ENCODE measurements at regions not wholly inside any gene's neighbourhood (a gene's known extent, or its start where the extent isn't known, plus 50 kb on each side); places are given as distances from the start of the nearest gene placed in this dataset.

DNA sequence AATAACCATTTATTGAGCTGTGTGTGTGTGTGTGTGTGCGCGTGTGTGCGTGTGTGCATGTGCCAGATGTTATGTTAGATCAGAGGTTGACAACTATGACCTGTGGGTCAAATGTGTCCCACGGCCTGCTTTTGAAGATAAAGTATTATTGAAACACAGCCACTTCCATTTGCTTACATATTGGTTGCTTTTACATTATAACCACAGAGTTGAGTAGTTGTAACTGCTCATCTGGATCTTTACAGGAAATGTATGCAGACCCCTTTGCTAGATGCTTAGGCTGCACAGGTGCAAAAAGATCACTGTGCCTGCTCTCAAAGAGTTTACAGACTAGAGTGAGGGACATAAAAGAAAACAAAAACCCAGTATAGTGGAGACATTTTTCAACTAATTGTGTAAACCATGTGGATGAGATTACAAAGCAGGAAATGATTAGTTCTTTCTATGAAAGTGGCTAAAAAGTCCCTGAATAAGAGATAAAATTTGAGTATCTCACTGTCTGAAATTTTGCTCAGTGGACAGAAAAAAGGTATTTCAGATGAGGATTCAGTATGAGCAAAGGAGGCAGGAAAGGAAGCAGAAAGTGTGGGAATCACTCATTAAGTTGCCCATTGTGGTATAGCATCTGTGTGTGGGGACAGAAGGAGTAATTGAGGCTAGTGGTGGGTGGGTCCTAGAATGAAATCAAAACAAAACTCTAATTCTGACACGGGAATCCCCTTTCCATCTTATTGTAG is 188.4 kb downstream of the PAH start:
- Histone ChIP-seq H3K4me2 (ENCODE audit: low read length) (no peak overlapping the region), H3K36me3 (ENCODE audit: insufficient read depth, low read length) (no peaks in the 10 kb centered on the region), H2AFZ (ENCODE audit: low read length) (no peak overlapping the region), H3K4me3 (ENCODE audit: low read depth, low read length, poor library complexity, severe bottlenecking) (no peak overlapping the region), H3K79me2 (ENCODE audit: insufficient read depth, low read length) (no peaks in the 10 kb centered on the region), H3K27me3 (ENCODE audit: insufficient read depth, low read length) (no peaks in the 10 kb centered on the region), H3K4me1 (ENCODE audit: insufficient read depth, low read length, severe bottlenecking) (no peaks in the 10 kb centered on the region), H3K9me3 (ENCODE audit: low read length) (no peaks in the 10 kb centered on the region), H3K9ac (ENCODE audit: low read length) (no peak overlapping the region), H3K27ac (ENCODE audit: low read depth, low read length, poor library complexity, severe bottlenecking) (no peak overlapping the region), H3F3A (ENCODE audit: insufficient read depth, low read length) (no peaks in the 10 kb centered on the region), H3K9me2 (ENCODE audit: low read depth, low read length) (no peaks in the 10 kb centered on the region), H4K20me1 (ENCODE audit: insufficient read depth, low read length) (no peaks in the 10 kb centered on the region)
- TF ChIP-seq EZH2 (IDR thresholded peaks at IDR 0.05; ENCODE audit: borderline replicate concordance, low read length) = no peak
- TF ChIP-seq, protein P1, sequence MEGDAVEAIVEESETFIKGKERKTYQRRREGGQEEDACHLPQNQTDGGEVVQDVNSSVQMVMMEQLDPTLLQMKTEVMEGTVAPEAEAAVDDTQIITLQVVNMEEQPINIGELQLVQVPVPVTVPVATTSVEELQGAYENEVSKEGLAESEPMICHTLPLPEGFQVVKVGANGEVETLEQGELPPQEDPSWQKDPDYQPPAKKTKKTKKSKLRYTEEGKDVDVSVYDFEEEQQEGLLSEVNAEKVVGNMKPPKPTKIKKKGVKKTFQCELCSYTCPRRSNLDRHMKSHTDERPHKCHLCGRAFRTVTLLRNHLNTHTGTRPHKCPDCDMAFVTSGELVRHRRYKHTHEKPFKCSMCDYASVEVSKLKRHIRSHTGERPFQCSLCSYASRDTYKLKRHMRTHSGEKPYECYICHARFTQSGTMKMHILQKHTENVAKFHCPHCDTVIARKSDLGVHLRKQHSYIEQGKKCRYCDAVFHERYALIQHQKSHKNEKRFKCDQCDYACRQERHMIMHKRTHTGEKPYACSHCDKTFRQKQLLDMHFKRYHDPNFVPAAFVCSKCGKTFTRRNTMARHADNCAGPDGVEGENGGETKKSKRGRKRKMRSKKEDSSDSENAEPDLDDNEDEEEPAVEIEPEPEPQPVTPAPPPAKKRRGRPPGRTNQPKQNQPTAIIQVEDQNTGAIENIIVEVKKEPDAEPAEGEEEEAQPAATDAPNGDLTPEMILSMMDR (IDR thresholded peaks at IDR 0.05; ENCODE audit: low read length) = no peak

DNA sequence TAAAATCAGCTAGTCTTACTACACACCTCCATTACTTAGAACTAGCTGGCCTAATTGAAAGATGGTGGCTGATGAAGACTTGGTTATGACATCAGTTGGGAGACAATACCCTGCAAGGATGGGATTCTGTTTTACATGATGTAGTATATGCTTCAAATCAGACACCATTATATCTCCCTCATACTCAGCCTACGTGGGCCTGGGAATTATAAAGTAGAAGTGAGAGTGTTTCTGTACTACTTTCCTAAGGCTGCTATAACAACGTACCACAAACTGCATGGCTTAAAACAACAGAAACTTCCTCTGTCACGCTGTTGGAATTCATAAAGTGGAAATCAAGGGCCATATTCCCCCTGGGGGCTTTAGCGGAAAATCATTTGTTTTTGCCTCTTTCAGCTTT is 190.4 kb downstream of the PAH start:
- no peaks in the 10 kb centered on the region for H3K9me2 ChIP-seq (ENCODE audit: low read depth, low read length)
- no peak overlapping the region for H3K9ac ChIP-seq (ENCODE audit: low read length)
- H3F3A ChIP-seq (ENCODE audit: insufficient read depth, low read length) = no peaks in the 10 kb centered on the region
- no peaks in the 10 kb centered on the region for H3K27me3 ChIP-seq (ENCODE audit: insufficient read depth, low read length)
- no peaks in the 10 kb centered on the region for H3K9me3 ChIP-seq (ENCODE audit: low read length)
- no peak overlapping the region for H3K4me3 ChIP-seq (ENCODE audit: low read depth, low read length, poor library complexity, severe bottlenecking)
- H3K36me3 ChIP-seq (ENCODE audit: insufficient read depth, low read length) = no peaks in the 10 kb centered on the region
- H3K4me2 ChIP-seq (ENCODE audit: low read length) = no peak overlapping the region
- H2AFZ ChIP-seq (ENCODE audit: low read length) = no peak overlapping the region
- TF ChIP-seq, protein P1 (IDR thresholded peaks at IDR 0.05; ENCODE audit: low read length) = no peak
- H3K27ac ChIP-seq (ENCODE audit: low read depth, low read length, poor library complexity, severe bottlenecking) = no peak overlapping the region
- no peaks in the 10 kb centered on the region for H3K79me2 ChIP-seq (ENCODE audit: insufficient read depth, low read length)
- no peaks in the 10 kb centered on the region for H3K4me1 ChIP-seq (ENCODE audit: insufficient read depth, low read length, severe bottlenecking)
- H4K20me1 ChIP-seq (ENCODE audit: insufficient read depth, low read length) = no peaks in the 10 kb centered on the region

DNA sequence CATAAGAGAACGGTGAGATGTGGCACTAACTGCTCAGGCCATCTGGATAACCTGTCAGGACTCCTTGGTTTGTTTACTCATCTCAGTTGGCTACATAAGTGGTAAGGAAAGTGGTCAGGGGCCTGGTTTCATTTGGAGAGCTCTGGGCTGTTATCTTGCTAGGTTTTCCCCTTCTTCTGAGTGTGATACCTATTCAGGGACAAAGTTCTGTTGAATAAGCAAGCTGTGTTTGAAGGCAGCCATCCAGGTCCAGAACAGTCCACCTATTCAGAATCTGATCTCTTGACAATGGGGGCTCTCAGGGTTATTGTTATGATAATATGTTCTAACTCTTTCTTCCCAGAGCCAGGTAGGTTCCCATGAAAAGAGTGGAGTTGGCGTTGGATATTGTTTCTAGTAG is 194.9 kb downstream of the PAH start:
- H3K27me3 ChIP-seq (ENCODE audit: insufficient read depth, low read length) = no peaks in the 10 kb centered on the region
- H3K4me1 ChIP-seq (ENCODE audit: insufficient read depth, low read length, severe bottlenecking) = no peaks in the 10 kb centered on the region
- H3F3A ChIP-seq (ENCODE audit: insufficient read depth, low read length) = no peaks in the 10 kb centered on the region
- no peaks in the 10 kb centered on the region for H3K9me2 ChIP-seq (ENCODE audit: low read depth, low read length)
- no peaks in the 10 kb centered on the region for H3K9me3 ChIP-seq (ENCODE audit: low read length)
- H3K4me2 ChIP-seq (ENCODE audit: low read length) = no peak overlapping the region
- no peak overlapping the region for H3K27ac ChIP-seq (ENCODE audit: low read depth, low read length, poor library complexity, severe bottlenecking)
- no peaks in the 10 kb centered on the region for H3K36me3 ChIP-seq (ENCODE audit: insufficient read depth, low read length)
- no peak overlapping the region for H3K4me3 ChIP-seq (ENCODE audit: low read depth, low read length, poor library complexity, severe bottlenecking)
- no peak overlapping the region for H2AFZ ChIP-seq (ENCODE audit: low read length)
- no peaks in the 10 kb centered on the region for H3K79me2 ChIP-seq (ENCODE audit: insufficient read depth, low read length)
- no peaks in the 10 kb centered on the region for H4K20me1 ChIP-seq (ENCODE audit: insufficient read depth, low read length)
- H3K9ac ChIP-seq (ENCODE audit: low read length) = no peak overlapping the region
- TF ChIP-seq, protein P1 (IDR thresholded peaks at IDR 0.05; ENCODE audit: low read length) = no peak
- no peak for TF ChIP-seq EZH2 (IDR thresholded peaks at IDR 0.05; ENCODE audit: borderline replicate concordance, low read length)
